GM10248 (cell line): ENCODE measurements at regions not wholly inside any gene's neighbourhood (a gene's known extent, or its start where the extent isn't known, plus 50 kb on each side); places are given as distances from the start of the nearest gene placed in this dataset.

Experiments
- CTCF ChIA-PET: fragments of 300-600 bp; sonication (Branson Sonifier 250); formaldehyde crosslinking; extraction: SDS; loops from one replicate; lab custom pipeline; 2021; ENCODE audit warnings: antibody characterized with exemption; lab: Yijun Ruan, JAX
- POLR2A ChIA-PET: fragments of 350-650 bp; sonication (Branson Sonifier 250); formaldehyde crosslinking; extraction: SDS; loops from one replicate; lab custom pipeline; 2020; ENCODE audit warnings: antibody characterized with exemption; lab: Yijun Ruan, JAX
- DNase-seq: peaks from one replicate; pipeline ENCODE4 v3.0.0; 2012; ENCODE audit errors: extremely low spot score
- CTCF ChIP-seq: IDR thresholded peaks from 2 replicates; pipeline ENCODE4 v1.5.1; 2012; ENCODE audit warnings: mild to moderate bottlenecking, low read depth; ENCODE audit errors: extremely low read depth, missing control alignments, control extremely low read depth

- DNase-seq, result no peak
- POLR2A ChIA-PET, result no interaction called here
- CTCF ChIA-PET, result no interaction called here
- no peak for TF ChIP-seq CTCF
Measured at GRCh38 chr13:87783366-87783765, 112.2 kb downstream of the SLITRK5 start.

GRCh38 chr13:87788363-87788762, 117.2 kb downstream of the SLITRK5 start:
- POLR2A ChIA-PET, result no interaction called here
- no peak for TF ChIP-seq CTCF
- DNase-seq, result no peak
- CTCF ChIA-PET, result no interaction called here

GRCh38 chr13:87792878-87793277, 121.7 kb downstream of the SLITRK5 start:
- ChIA-PET CTCF (no interaction called here), POLR2A (no interaction called here)
- TF ChIP-seq CTCF, result no peak
- no peak for DNase-seq

GRCh38 chr13:87798536-87798935, 127.4 kb downstream of the SLITRK5 start:
- POLR2A ChIA-PET, result no interaction called here
- DNase-seq, result no peak
- no peak for TF ChIP-seq CTCF
- CTCF ChIA-PET, result no interaction called here

GRCh38 chr13:87810391-87810801, 139.2 kb downstream of the SLITRK5 start:
- CTCF ChIA-PET, result no interaction called here
- TF ChIP-seq CTCF, result no peak
- POLR2A ChIA-PET, result no interaction called here
- no peak for DNase-seq

- ChIA-PET POLR2A (no interaction called here), CTCF (no interaction called here)
- no peak for DNase-seq
- no peak for TF ChIP-seq CTCF
Measured at GRCh38 chr13:87810920-87811344, 139.8 kb downstream of the SLITRK5 start.

- CTCF ChIA-PET, result no interaction called here
Measured at GRCh38 chr13:87814403-87814802, 143.2 kb downstream of the SLITRK5 start.

More at GRCh38 chr13:87814403-87814802, 143.2 kb downstream of the SLITRK5 start:
- TF ChIP-seq CTCF, result no peak
- POLR2A ChIA-PET, result no interaction called here
- DNase-seq, result no peak
